Fibroblast of skin of left quadriceps (primary cell): ENCODE measurements at regions not wholly inside any gene's neighbourhood (a gene's known extent, or its start where the extent isn't known, plus 50 kb on each side); places are given as distances from the start of the nearest gene placed in this dataset.
"Not testable (repeated sequence)": the region's sequence is repeated elsewhere in the genome, so short reads cannot be mapped to it uniquely, and the experiment has no call there.

Experiments used
- DNase-seq, 2 experiments: peaks; one replicate each; pipeline ENCODE4 v3.0.0-alpha.2; 2013; ENCODE audit warnings: low read depth in 2 of 2

DNA sequence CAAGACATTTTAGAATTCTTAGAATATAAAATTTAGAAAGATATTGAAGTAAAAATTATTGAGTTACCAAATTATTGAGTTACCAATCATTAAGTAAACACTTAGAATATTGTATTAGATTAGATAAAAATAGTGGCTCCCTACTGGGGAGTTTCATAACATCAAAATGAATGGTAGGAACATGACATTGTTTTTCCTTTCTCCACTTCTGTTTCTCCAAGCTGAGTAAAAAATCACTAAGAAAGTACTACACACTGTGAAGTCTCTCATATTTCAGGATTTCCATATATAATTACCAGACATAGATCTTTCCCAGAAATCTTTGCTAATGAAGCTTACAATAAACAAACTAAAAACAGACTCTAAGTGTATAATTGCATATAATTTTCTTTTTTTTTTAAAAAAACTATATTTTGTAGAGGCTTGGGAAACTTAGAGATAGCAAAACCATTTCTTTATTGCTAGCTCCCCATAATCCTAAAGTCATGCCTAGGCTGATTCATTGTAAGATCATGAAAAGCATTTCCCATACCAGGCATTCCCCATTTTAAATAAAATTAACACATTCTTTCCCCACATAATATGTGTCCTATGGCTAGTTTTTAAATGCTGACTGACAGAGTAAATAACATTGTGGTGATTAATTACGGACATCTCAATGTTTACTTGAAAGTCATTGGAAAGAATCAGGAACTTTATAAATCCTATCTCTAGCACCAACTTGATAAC lies 1408.7 kb upstream of the GOT2 start:
- DNase-seq: peak; percentile 40 to 47

DNA sequence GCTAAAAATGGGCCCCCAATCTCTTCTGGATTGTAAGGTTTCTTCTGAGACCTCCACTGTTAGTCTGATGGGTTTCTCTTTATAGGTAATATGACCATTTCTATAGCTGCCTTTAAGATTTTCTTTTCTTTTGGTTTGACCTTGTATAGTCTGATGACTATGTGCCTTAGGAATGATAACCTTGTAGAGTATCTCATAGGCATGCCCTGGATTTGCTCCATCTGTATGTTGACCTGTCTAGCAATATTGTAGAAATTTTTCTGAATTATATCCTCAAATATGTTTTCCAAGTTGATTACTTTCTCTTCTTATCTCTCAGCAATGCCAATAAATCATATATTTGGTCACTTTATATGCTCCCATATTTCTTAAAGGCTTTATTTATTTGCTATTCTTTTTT lies 1403.8 kb upstream of the GOT2 start:
- no peak for DNase-seq

DNA sequence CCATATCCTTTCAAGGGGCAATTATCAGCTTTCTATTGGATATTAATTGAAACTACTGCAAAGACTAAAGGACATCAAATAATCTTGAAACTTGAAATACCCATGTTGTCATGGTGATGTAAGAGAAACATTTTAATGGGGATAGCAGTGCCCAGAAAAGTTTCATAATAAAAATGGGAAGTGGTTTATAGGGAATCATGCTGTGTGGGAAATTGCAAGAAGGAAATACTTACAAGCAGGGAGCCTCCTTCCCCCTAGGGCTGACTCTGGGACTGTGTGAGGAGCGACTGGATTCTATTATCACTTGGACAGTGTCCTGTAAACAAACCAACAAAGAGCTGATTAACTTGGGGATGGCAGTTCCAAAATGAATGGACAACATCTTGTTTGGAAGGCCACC lies 1393.1 kb upstream of the GOT2 start:
- no peak for DNase-seq

DNA sequence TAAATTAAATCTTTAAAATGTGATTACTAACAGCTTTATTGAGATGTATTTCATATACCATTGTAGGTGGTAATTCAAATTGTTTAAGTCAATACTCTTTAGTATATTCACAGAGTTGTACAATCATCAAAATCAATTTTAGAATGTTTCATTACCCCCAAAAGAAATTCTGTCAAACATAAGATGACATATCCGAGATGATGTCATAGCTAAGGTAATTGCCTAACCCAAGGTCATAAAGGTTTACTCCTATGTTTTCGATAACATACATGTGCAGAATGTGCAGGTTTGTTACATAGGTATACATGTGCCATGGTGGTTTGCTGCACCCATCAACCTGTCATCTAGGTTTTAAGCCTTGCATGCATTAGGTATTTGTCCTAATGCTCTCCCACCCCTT lies 1392.0 kb upstream of the GOT2 start:
- DNase-seq: not testable (repeated sequence)

DNA sequence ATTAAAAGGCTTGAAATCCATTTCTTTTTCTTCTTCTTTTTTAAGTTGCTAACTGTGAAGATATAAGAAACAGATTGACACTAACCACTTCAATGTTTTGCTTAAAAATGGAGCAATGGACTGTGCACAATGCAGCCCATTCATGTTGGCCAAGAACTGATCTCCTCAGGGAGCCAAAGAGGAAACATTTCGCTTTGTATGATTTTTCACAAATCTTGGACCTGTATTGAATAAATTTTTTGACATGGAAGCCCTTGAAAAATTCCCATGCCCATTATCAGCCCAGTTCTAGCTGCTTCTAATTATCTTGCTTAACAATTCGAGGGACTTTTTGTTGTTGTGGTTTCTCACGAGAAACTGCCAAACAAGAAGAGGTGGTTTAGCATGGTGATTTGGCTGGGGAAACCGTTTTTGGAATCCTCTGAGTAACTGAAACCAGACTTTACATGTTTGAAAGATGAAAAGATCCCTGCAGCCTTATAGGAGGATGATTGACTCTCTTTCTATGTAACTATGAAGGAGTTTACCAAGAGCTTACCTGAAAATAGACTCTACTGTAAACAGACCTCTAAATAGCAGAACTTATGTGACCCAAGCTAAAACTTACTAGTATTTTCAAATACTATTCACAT lies 1389.4 kb upstream of the GOT2 start:
- DNase-seq: peak; percentile 6 to 7

DNA sequence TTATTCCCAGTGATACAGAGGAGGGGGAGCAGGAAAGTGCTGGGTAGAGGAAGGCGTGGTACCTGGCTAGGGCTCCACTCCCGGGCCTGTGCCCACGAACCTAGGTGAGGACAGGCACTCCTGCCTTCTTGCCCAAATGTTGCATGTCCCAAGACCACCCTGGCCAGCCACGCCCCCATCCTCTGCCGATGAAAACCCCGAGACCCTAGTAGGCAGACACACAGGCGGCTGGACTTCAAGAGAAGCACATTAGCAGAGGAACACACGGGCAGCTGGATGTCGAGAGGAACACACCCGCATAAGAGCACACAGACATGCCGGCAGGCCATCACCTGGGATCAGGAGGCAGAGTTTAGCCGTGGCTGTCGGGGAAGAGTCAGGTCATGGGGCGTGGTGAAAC lies 1386.5 kb upstream of the GOT2 start:
- DNase-seq: no peak

DNA sequence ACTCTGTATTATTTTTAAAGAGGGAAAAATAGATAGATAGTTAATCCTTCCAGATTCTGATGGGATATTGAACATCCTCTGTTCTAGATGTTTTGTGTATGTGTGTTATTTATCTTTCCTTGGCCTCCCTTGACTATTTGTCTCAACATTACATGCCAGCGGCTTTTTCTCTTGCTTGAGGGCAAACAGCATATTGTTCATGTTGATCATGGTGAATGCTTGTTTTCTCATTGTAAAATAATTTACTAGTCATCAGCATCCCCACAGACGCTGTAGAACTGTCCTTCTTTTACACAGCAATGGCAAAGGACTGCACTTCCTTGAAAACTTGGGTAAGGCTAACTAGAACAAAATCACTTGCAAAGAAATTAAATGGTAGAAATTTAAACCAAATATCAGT lies 1376.4 kb upstream of the GOT2 start:
- no peak for DNase-seq

DNA sequence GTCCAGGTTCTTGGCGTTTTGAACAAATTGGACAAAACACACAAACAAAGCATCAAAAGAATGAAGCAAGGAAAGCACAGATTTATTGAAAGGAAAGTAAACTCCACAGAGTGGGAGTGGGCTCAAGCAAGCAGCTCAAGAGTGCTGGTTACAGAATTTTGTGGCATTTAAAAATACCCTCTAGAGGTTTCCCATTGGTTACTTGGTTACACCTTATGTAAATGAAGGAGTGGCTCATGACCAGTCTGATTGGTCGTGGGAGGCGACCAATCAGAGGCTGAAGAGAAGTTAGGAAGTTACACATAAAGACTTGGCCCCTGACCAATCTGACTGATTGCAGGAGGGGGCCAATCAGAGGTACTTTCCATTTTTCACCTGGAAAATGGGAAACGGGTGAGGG lies 1373.8 kb upstream of the GOT2 start:
- no peak for DNase-seq

DNA sequence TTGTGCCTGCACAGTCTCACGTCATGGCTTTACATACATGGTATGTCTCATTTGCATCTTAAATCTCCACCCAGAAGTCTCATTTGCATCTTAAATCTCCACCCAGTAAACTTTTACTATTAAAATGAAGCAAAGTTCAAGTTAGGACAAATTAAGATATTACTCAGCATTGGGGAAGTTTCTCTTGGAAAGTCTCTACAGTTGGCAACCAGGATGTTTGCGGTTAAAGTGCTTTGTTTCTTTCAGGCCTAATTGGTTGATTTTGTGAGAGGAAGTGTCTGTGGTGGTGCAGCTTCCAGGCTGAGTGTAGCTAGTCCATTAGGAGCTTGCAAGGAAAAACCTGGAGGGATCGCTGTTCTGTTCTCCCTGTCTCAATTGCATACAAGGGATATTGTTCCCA lies 1373.3 kb upstream of the GOT2 start:
- peak; percentile 34 to 38 for DNase-seq

DNA sequence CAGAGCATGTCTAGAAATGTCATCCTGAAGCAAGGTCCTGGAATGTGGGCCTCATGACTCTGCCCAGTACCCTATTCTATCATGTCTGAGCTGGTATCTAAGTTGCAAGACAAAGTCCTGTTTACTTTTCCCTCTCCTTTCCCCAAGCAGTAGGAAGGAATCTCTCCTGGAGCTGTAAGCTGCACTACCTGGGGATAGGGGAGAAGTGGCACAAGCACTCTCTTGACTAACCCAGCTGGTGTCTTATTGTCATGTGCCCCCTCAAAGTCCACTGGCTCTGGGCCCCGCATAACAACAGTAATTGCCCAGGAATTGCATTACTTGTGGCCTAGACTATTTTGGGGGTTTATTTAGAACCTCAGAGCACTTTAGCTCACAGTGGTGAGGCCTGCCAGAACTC lies 1366.3 kb upstream of the GOT2 start:
- DNase-seq: no peak

DNA sequence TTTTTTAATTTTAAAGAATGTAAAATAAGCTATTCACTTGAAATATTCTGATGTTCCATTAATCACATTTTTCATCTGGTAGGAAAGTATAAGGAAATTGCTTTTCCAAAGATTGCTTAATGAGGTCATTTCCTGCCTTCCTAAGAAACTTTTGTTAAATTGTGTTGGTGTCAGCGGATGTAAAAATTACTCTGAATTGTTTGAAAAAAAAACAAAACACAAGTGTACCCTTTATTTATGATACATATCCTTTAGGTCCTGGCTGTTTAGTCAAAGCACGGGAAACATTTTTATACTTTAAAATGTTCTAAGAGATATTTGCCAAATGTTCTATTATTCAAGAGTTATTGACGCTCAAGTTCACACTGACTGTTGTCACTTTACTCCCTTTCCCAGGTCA lies 1357.4 kb upstream of the GOT2 start:
- DNase-seq: no peak

DNA sequence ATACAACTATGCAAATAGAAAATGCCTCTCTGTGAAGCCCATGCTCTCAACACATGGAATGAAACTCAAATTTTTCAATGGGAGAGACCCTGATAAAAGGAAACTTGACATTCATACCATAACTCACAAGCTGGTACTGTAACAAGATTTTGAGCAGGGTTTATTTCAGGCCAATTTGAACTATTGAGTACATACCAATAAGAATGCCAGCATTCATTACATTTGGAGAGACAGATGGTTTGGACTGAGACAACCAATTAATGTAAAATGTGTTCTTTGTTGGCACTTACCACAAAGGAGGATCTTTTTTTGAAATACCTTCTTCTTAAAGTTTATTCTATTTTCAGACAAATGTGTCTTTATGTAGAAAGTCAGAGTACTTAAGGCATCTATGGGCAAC lies 1357.0 kb upstream of the GOT2 start:
- DNase-seq: no peak

DNA sequence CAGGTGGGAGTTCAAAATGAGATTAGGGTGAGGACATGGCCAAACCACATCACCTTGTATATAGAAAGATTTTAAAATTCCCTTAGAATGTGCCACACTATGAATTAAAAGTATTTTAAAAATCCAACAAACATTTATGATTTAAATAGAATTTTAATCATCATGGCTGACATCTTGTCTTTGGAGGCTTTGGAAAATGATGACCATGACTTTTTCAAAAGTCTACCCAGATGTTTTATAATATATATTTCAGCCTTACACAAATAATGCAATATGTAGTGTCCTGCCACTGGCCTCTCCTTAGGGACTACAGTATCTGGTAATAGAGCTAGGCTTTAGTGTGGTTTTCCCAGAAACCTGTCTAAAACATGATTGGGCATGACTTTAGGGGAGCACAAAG lies 1353.4 kb upstream of the GOT2 start:
- DNase-seq: no peak

DNA sequence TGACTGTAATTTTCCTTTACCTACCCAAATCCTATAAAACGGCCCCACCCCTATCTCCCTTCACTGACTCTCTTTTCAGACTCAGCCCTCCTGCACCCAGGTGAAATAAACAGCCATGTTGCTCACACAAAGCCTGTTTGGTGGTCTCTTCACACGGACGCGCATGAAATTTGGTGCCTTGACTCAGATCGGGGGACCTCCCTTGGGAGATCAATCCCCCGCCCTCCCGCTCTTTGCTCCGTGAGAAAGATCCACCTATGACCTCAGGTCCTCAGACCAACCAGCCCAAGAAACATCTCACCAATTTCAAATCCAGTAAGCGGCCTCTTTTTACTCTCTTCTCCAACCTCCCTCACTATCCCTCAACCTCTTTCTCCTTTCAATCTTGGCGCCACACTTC lies 1344.7 kb upstream of the GOT2 start:
- DNase-seq: not testable (repeated sequence)

DNA sequence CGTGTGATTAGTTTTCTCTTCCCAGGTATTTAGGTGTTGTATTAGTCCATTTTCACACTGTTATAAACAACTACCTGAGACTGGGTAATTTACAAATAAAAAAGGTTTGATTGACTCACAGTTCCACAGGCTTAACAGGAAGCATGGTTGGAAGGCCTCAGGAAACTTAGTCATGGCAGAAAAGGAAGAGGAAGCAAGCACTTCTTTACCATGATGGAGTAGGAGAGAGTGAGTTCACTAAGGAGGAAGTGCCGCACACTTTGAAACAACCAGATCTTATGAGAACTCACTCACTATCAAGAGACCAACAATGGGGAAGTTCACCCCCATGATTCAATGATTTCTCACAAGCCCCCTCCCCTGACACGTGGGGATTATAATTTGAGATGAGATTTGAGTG lies 1343.7 kb upstream of the GOT2 start:
- no peak for DNase-seq

DNA sequence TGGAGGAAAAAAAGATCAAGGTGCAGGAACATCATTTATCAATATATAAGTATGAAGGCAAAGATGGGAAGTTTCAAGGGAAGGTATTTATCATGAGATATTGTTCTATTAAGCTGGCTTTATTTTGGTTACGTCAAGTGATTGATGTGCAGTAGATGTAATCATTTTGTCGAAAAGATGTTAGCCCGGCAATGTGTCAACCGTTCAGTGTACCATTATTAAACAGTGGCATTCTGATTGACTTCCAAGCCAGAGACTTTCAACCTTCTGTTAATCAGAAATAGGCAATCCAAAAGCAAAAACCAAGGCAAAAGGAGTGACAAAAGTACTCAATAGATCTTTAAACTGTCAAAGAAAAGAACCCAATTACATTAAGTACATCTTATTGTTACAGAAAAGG lies 1340.3 kb upstream of the GOT2 start:
- DNase-seq: no peak

DNA sequence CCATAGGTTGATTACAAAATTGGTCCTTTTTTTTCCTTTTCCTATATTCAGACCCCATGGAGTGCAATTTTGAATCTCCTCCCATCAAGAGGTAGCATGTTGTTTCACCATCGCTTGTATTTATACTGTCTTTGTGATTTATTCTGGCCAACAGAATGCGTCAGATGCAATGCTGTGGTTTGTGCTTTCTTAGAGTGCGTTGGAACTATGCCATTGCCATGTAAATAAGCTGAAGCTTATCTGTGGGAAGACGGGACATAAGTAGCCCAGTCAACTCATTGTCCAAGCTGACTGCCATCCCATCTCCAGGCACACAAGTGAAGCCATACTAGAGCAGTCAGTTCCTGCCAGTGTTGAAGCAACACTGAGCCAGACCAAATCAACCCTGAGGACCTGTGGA lies 1339.3 kb upstream of the GOT2 start:
- no peak for DNase-seq

DNA sequence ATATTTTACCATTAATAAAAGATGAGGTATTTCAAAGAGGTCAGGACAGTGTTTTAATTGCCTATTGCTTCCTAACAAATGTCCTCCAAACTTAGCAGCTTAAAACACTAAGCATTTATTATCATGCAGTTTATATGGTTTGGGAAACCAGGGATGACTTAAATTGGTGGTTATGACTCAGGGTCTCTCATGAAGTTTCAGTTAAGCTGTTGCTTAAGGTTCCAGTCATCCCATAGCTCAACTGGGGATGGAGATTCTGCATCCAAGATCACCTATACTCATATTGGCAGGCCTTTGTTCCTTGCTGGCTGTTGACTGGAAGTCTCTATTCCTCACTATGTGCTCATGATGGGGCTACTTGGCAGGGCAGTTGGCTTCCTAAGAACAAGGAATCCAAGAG lies 1329.9 kb upstream of the GOT2 start:
- no peak for DNase-seq

DNA sequence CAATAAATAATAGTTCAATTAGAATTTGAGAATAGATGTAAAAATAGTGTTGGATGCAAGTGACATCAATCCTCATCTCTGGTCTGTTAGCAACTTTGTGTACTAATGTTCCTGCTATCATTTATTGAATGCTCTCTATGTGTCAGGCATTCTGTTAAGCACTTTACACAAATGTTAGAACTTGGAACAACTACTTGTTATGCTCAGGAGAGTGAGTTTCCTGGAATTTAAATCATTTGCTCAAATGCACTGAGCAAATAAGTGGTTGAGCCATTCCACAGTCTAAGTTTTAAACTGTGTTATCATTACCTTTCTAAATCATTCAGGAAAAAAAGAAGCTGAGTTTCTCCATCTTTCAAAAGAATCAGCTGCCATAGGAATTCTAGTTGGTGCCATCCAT lies 1327.3 kb upstream of the GOT2 start:
- no peak for DNase-seq

DNA sequence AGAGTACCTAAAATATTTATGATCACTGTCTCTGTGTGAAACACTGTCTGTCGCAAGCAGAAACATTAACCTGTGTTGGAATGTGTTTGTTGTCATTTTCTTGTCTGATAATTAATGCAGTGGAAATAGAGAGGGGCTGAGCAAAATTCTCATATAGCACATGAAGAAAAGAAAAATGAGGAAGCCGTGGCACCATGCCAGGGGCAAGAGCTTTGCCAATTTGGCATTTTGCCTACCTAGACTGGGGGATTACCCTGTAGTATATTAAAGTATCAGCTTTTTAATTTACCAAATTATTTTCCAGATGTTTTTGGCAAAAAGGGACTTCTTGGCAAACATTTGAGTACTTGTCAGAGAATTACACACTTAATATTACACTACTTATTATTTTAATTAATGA lies 1326.6 kb upstream of the GOT2 start:
- DNase-seq: no peak

DNA sequence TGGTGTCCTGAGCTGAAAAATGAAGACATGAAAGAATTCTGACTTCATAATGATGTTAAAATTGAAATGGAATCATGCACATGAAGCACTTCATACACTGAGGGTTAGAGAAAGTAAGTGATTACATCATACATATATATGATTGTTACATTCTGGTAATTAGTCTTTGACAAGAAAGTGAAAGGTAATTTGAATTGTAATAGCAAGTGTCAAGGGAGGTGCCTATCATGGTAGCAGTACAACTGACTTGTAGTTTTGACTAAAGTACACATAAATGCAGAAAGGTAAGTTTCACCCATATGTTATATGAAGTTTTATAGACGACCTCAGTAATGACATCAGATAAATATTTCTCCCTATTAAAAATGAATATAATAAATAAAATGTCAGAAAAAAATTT lies 1325.0 kb upstream of the GOT2 start:
- DNase-seq: no peak

DNA sequence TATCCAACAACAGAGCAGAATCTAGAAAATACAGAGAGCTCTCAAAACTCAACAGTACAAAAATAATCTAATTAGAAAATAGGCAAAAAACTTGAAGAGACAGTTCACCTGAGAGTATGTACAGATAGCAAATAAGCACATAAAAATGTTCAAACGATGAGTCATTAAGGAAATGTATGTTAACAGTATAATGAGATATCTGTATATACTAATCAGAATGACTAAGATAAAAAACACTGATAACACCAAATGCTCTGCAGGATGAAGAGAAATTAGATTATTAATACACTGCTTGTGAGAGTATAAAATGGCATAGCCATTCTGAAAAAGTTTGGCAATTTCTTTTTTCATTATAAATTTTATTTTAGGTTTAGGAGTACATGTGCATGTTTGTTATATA lies 1307.6 kb upstream of the GOT2 start:
- no peak for DNase-seq

DNA sequence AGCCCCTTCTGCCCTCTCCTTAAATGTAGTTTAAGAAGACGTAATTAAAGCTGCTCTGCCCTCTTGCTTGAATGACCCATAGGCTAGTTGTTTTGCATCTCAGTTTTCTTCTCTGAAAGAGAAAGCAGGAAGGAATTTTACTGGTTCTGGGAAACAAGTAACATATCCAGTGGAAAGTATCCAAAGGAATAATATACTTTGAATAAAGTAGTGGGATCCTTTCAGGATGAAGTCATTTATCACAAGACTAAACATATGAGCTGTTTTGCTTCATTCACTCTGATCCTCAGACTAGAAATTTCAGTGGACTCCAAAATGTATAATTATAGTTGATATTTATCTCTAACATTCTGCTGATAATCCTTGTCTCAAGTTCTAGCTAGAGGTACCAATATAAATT lies 1297.6 kb upstream of the GOT2 start:
- no peak for DNase-seq

DNA sequence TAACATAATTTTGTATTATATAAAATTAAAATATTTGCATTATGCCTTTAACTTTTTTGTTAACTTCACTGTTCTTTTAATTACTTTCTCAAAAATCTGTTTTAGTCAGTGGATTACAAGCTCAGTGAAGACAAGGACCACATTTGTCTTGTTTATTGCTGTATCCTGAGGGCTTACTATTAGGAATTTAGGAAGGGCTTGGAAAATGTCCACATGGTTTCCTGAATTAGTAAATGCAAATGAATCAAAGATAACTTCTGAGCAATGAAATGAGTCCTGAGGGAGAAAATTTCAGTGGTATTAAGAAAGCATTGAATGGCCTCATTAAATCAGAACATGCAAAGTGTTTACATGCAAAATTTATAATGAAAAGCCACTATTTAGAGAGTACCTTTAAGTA lies 1293.2 kb upstream of the GOT2 start:
- peak in 1 of 2 experiments; percentile 4 for DNase-seq
